ENCODE measurements at regions not wholly inside any gene's neighbourhood (a gene's known extent, or its start where the extent isn't known, plus 50 kb on each side); places are given as distances from the start of the nearest gene placed in this dataset.

DNA sequence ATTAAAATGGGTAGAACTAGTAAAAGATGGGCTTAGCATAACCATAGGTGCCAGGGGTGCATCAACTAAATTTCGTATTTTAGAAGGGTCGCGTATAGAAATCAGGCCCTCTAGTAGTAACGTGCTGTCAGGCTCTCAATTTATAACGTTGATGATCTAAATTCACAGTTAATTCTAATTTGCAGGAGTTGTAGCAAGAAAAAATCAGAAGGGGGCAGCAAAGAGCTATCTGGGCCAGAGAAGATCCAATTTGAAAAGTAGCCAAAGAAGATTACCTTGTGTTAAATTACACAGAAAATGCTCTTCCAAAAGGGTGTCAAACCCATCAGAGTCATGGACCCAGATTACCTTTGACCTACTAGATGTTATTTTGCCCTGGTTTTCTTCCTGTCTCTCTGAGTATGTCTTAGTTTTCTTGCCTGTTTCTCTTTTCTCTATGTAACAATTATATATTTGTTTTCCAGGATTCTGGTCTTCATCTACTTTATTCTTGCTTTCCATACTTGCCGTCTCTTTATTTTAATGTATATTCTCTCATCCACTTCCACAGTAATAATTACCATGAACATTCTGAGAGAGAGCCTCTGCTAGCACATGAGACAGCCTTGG lies 1030.9 kb downstream of the AMY1C start:
- no peak for TF ChIP-seq POLR2A (IDR thresholded peaks at IDR 0.05; ENCODE audit: insufficient read depth in 1 of 2, low read depth in 2 of 2, low read length in 2 of 2)
- no peak for TF ChIP-seq EZH2 (conservative IDR thresholded peaks at IDR 0.05; ENCODE audit: low read depth, low read length)
